Adrenal gland (tissue), 9 donors: ENCODE measurements at regions not wholly inside any gene's neighbourhood (a gene's known extent, or its start where the extent isn't known, plus 50 kb on each side); places are given as distances from the start of the nearest gene placed in this dataset.

ENCODE experiments used
- DNase-seq, 7 donors: peaks; one replicate each; pipeline ENCODE4 v3.0.0-alpha.2; 2019 to 2020
- H3K27ac ChIP-seq, 5 donors: fragments of 200-600 bp; sonication (generic) in 4 of 5; 1 replicate in 3 of 5; 2 replicates in 2 of 5; pipeline versions ENCODE4 v1.5.1 to v1.8.0; 2016 to 2020; ENCODE audit warnings: mild to moderate bottlenecking in 1 of 5
- H3K27me3 ChIP-seq: fragments of 200-600 bp; 2 replicates; pipeline ENCODE4 v1.8.0; 2021
- H3K36me3 ChIP-seq, 2 donors: fragments of 200-600 bp; replicated peaks in 1 of 2; 1 replicate in 1 of 2; 2 replicates in 1 of 2; pipeline versions ENCODE4 v1.5.1 to v1.8.0; 2018 to 2022
- H3K4me1 ChIP-seq, 2 donors: fragments of 200-600 bp; replicated peaks in 1 of 2; 1 replicate in 1 of 2; 2 replicates in 1 of 2; pipeline versions ENCODE4 v1.5.1 to v1.8.0; 2018 to 2021
- H3K4me3 ChIP-seq, 4 donors: fragments of 200-600 bp; sonication (generic) in 3 of 4; one replicate each; pipeline ENCODE4 v1.5.1; 2016 to 2018
- H3K9me3 ChIP-seq, 3 donors: fragments of 200-600 bp; sonication (generic) in 1 of 3; replicated peaks in 1 of 3; 1 replicate in 2 of 3; 2 replicates in 1 of 3; pipeline versions ENCODE4 v1.5.1 to v1.8.0; 2016 to 2021
- CTCF ChIP-seq, 6 experiments: fragments of 450-650 bp in 4 of 6; fragments of 200-600 bp in 2 of 6; sonication (generic) in 1 of 6; IDR thresholded peaks; 1 replicate in 5 of 6; 2 replicates in 1 of 6; pipeline versions ENCODE4 v1.5.1 to v1.8.0; 2016 to 2021; ENCODE audit warnings: antibody characterized with exemption in 6 of 6, mild to moderate bottlenecking in 2 of 6, moderate library complexity in 1 of 6
- POLR2A ChIP-seq, 2 donors: fragments of 450-650 bp; IDR thresholded peaks; one replicate each; pipeline ENCODE4 v1.6.1; 2017; ENCODE audit warnings: antibody characterized with exemption in 2 of 2, mild to moderate bottlenecking in 2 of 2, moderate library complexity in 1 of 2
- WGBS, 4 donors: extraction: QIAGEN DNeasy Blood & Tissue Kit in 2 of 4; methylation state at CpG; one replicate each; pipeline versions ENCODE4 v1.1.5 to v1.1.7; 2013 to 2017; 5-methylcytosine and 5-hydroxymethylcytosine counted together
- intact Hi-C, 2 donors: fragments of 100-400 bp; cut with DNase I; formaldehyde crosslinking; loops; one replicate each; pipeline versions ENCODE4 v1.14.1 to v1.15.0; 2022 to 2023
- donor health status: healthy with polysubstance abuse.
- donor health status: Bipolar disorder and iron deficiency.
- donor health status: DM: yes; HTN: yes; CAD: no.
- donor health status: DM: no; HTN: no; CAD: no.
- donor health status: DM: no; HTN: no; CAD: no.

GRCh38 chr5:96035796-96036195 lies 74.1 kb upstream of the ELL2 start:
- Histone ChIP-seq H3K27ac (no peak overlapping the region), H3K27me3 (no peaks in the 10 kb centered on the region), H3K4me3 (no peak overlapping the region), H3K9me3 (no peaks in the 10 kb centered on the region), H3K4me1 (no peaks in the 10 kb centered on the region), H3K36me3 (no peaks in the 10 kb centered on the region)
- no peak for DNase-seq
- intact Hi-C loops = no loop called here
- TF ChIP-seq POLR2A (IDR thresholded peaks at IDR 0.05) = no peak
- no peak for TF ChIP-seq CTCF (IDR thresholded peaks at IDR 0.05)
- WGBS, 4 donors = 86 to 95% (median 90%) methylated on average over 3 of the region's 3 CpGs

GRCh38 chr5:96033116-96033515 lies 71.5 kb upstream of the ELL2 start:
- no peaks in the 10 kb centered on the region for H3K27me3 ChIP-seq
- WGBS, 4 donors = 70 to 78% (median 75%) methylated on average over 1 of the region's 1 CpG
- intact Hi-C loops = no loop called here
- no peaks in the 10 kb centered on the region for H3K36me3 ChIP-seq
- TF ChIP-seq CTCF (IDR thresholded peaks at IDR 0.05) (no peak), POLR2A (IDR thresholded peaks at IDR 0.05) (no peak)
- no peaks in the 10 kb centered on the region for H3K9me3 ChIP-seq
- no peak for DNase-seq
- no peaks in the 10 kb centered on the region for H3K4me1 ChIP-seq
- no peak overlapping the region for H3K27ac ChIP-seq
- H3K4me3 ChIP-seq = no peak overlapping the region

- DNase-seq = no peak
- Histone ChIP-seq H3K27ac (no peak overlapping the region), H3K4me1 (no peaks in the 10 kb centered on the region), H3K9me3 (no peaks in the 10 kb centered on the region), H3K27me3 (no peaks in the 10 kb centered on the region), H3K4me3 (no peak overlapping the region), H3K36me3 (no peaks in the 10 kb centered on the region)
- no peak for TF ChIP-seq CTCF (IDR thresholded peaks at IDR 0.05)
- TF ChIP-seq POLR2A (IDR thresholded peaks at IDR 0.05) = no peak
- WGBS, 4 donors = 97 to 100% (median 100%) methylated on average over 1 of the region's 1 CpG
- intact Hi-C loops = no loop called here
These were observed 70.2 kb upstream of the ELL2 start for GRCh38 chr5:96031811-96032261.

GRCh38 chr5:96031180-96031579 lies 69.5 kb upstream of the ELL2 start:
- intact Hi-C loops = no loop called here
- WGBS, 4 donors = 76 to 84% (median 79%) methylated on average over 2 of the region's 2 CpGs
- no peaks in the 10 kb centered on the region for H3K36me3 ChIP-seq
- H3K27ac ChIP-seq = no peak overlapping the region
- H3K9me3 ChIP-seq = no peaks in the 10 kb centered on the region
- no peak overlapping the region for H3K4me3 ChIP-seq
- DNase-seq = no peak
- no peaks in the 10 kb centered on the region for H3K4me1 ChIP-seq
- no peaks in the 10 kb centered on the region for H3K27me3 ChIP-seq
- no peak for TF ChIP-seq POLR2A (IDR thresholded peaks at IDR 0.05)
- no peak for TF ChIP-seq CTCF (IDR thresholded peaks at IDR 0.05)
